Jurkat, Clone E6-1 (cell line): ENCODE measurements at regions not wholly inside any gene's neighbourhood (a gene's known extent, or its start where the extent isn't known, plus 50 kb on each side); places are given as distances from the start of the nearest gene placed in this dataset.

Source experiments
- DNase-seq: peaks from one replicate; pipeline ENCODE4 v3.0.0-alpha.2; 2011; ENCODE audit warnings: low read depth, low spot score
- H3K4me3 ChIP-seq: 2 replicates; pipeline ENCODE4 v1.5.1; 2011; ENCODE audit warnings: mild to moderate bottlenecking, low read length, control low read depth, moderate library complexity

DNA sequence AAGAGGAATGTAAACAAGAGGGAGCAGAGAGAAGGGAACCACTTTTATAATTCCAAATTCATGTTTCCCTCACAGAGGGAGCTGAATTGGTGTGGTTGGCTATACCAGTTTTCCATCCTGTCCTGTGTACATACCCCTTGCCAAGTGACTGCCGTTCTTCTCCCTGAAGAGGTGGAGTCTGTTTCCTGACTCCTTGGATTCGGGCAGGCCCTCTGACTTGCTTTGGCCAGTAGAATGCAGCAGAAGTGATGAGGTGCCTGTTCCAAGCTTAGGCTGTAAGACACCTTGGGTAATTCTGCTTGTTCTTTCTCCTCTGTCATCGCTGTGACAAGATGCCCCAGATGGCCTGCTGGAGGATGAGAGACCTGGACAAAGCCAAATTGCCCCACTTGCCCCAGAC is 124.7 kb downstream of the UCHL1 start:
- DNase-seq, result no peak
- H3K4me3 ChIP-seq, result no peak overlapping the region

DNA sequence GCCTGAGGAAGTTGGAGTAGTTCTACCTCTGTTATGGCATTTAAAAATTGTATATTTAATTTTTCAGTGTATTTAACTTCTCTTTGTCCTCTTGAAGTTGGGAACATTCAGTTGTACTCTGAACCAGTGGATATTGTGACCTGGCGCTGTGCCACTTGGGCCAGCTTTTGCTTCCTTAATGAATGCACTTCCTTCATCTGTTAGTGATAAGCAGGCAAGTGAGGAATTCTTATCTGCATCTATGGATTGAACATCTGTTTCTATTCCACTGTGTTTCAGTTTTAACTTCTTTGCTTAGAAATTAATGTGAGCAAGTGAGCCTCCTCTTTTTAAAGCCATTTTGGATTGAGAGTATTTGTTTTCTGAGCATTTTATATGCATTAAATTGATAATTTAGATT is 128.3 kb downstream of the UCHL1 start:
- no peak overlapping the region for H3K4me3 ChIP-seq
- no peak for DNase-seq

DNA sequence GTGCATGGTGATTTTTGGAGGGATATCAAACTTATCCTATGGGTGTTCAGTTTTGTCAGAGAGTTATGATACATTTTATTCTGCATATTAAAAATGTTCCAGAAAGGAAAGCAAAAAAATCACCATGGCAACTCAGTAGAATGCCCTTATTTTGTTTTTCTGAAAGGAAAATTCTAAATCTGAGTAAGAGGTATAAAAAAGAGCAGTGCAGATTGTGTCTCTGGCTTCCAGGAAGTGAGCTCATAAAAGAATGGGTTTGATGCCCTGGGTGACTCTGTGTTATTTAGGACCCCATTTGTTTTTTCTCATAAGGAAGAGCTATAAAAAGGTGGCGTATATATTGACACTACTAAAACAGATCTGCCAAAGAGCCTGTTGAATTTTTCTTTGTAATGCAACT is 128.8 kb downstream of the UCHL1 start:
- H3K4me3 ChIP-seq, result no peak overlapping the region
- DNase-seq, result no peak

DNA sequence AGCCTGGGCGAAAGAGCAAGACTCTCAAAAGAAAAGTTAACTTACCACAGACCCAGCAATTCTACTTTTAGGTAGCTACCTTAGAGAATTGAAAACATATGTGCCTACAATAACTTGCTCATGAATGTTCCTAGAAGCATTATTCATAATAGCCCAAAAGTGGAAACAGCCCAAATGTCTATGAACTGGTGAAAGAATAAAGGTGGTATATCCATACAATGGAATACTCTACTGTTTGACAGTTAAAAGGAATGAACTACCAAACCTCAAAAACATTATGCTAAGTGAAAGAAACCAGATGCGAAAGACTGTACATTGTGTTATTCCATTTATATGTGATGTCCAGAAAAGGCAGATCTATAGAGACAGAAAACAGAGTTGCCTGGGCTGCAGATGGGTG is 131.4 kb downstream of the UCHL1 start:
- DNase-seq, result no peak
- no peak overlapping the region for H3K4me3 ChIP-seq

DNA sequence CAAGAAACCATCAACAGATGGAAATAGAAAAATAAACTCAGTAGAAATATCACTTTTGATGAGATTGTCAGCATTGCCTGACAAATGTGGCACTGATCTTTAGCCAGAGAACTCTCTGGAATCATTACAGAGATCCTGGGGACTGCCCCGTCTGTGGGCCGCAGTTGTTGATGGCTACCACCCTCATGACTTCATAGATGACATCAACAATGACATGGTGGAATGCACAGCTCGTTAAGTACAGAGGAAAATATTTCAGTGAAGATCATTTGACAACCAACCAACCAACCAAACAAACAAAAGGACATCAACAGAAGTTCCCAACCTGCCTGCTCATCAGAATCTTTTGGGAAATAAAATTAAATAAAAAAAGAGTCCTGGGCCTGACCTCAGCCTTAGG is 132.6 kb downstream of the UCHL1 start:
- DNase-seq, result no peak
- no peak overlapping the region for H3K4me3 ChIP-seq

DNA sequence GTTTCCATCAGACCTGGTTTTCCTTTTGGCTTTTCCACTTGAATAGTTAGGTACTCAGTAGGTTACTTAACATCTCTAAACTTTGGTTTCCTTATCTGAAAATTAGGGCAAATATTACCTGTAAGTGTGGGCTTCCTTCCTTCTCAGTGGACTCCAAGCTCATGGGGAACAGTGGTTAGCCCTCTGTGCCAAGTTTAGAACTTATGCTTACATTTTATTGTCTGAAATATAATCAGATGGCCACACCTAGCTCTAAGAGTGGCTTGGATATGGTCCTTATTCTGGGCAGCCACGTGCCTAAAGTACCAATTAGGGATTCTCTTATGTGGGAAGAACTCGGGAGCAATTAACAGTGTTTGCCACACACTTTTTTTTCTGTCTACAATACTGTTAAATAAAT is 133.9 kb downstream of the UCHL1 start:
- no peak overlapping the region for H3K4me3 ChIP-seq
- DNase-seq, result no peak

DNA sequence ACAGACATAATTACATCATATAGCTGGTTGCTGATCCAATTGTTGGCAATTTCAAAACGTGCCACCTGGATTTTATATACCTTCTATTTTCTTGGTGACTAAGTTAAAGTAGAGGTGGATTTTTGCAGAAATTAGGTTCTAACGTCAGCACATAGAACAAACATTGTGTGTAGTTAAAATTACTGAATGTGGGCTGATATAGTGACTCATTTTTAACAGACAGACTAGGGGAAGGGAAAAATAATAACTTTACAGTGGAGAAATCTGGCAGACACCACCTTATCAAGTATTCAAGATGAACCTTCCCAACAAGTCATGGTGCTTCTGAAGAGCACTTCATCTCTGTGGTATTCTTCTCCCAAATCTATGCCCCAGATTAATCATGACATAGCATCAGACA is 134.5 kb downstream of the UCHL1 start:
- no peak for DNase-seq
- H3K4me3 ChIP-seq, result no peak overlapping the region

DNA sequence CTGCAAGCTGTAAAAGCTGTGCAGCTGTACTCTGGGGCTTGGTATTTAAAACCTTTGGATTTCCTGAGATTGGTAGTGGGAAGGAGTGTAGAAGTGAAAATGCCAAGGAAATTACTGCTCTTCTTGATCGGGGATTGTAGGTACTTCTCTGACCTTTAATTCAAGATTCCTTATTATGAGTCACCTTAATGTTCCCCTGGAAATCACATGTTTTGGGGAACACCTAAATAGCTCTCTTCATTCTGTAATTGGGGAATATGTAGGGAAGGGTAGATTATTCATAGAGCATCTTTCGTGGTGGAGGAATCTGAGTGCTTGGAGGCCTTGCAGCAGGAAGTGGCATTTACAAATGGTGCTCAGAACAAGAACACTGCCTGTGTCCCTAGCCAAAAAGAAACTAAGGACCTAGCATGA is 137.8 kb downstream of the UCHL1 start:
- H3K4me3 ChIP-seq, result no peak overlapping the region
- DNase-seq, result no peak

DNA sequence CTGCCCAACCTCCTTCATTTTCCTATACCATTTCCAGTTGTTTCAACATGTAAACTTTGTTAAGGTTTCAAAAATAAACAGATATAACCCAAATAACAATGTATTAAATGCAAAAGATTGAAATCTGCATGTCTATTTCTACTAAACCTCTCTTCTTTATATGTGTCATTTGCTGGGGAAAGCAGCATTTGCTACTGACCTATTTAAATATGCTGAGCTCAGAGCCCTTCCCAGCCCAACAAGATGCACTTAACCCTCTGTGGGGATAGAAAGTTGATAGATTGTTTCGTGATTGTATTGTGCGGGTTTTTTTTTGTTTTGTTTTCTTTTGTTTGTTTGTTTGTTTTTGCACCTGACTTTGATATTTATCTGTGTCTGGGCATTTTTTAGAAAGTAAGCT is 139.5 kb downstream of the UCHL1 start:
- no peak for DNase-seq
- H3K4me3 ChIP-seq, result no peak overlapping the region

DNA sequence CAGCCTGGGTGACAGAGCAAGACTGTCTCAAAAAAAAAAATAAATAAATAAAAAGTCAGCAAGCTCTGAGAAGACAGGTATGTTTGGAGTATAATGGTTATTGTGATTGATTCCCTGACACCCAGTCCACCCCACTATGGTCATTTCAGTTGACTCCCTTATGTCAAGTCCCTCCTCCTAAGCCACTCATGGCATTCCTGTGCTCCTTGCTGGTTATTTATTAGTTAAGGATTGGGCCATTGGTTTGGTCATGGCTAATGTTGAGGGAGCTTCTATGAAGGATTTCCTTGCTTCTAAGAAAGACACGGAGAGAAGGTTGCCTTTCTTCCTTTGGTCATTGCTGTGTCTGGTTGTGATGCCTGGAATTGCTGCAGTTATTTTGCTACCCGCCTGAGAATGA is 140.1 kb downstream of the UCHL1 start:
- H3K4me3 ChIP-seq, result no peak overlapping the region
- no peak for DNase-seq

DNA sequence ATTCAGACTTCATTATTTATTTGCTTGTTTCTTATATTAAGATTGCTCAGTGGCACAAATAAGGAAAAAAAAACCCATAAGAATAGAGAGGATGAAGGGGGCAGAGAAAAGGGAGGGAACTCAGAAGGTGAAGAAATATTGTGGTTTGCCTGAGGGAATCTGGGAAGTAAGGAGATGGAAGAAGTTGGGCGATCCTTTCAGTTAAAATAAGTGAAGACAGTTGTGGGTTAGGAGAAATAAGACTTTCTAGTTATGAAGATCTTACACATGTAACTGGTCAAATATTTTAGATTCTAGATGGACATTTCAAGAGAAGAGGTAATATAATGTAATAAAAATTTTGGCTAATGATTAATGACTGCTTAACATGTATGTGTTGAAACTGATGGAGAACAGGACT is 138.7 kb upstream of the LIMCH1 start:
- H3K4me3 ChIP-seq, result no peak overlapping the region
- DNase-seq, result no peak

DNA sequence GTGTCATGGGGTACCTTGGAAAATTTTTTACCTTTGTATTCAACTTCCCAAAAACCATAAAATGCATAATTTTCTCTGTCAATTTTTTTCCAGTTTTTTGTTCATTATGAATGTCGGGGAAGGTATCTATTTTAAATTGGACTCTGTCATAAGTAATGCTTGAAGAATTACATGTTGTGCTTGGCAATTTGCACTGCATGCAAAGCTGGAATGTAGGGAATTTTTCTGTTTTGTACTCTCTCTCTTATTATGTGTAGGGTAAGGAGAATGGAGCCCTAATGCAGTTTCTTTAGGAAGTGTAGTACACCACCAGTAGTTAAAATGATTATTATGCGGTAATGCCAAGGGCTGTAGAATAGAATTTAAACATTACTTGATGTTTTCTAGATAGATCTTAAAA is 137.7 kb upstream of the LIMCH1 start:
- DNase-seq, result no peak
- no peak overlapping the region for H3K4me3 ChIP-seq

DNA sequence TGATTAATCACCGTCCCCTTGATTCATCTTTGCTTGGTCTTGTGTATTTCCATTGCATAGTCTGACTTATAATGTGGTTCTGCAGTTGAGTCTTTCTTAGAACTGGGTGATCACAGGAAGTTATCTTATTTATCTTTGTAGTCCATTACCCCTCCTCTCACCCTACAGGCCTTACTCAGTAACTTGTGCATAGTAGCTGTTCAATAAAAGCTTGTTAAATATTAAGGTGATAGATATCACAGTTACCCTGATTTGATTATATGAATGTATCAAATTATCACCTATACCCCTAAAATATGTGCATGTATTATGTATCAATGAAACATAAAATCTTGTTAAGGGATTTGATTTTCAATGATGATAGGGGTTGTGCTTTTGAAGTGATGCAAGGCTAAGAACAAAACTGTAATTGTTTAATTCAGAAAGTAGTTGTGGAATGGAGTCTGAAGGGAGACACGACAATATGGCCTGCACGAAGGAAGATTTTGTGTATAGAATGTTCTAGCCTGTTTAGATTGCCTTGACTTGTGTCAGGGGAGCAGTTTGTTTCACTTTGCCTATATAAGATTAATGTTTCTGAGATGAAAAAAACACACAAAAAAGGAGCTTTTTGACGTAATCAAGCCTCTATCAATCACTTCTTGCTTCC is 132.4 kb upstream of the LIMCH1 start:
- no peak overlapping the region for H3K4me3 ChIP-seq
- DNase-seq, result no peak

DNA sequence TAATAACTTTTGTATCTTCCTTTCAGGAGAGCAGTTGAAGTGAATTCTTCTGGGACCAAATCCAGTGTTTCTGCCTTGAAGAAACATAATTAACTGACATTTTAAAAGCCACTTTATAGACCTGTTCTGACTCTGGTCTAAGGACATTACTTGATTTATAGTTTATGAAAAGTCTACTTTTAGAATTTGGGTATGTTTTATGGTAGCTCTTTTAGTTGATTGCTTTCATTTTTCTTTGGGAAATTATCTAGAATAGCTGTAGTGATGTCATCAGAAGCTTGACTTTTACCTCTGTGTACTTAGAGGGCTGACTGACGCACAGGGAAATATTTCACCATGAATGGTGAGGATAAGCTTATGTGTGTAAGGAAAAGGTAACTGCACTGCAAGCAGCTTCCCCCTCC is 131.8 kb upstream of the LIMCH1 start:
- H3K4me3 ChIP-seq, result no peak overlapping the region

DNA sequence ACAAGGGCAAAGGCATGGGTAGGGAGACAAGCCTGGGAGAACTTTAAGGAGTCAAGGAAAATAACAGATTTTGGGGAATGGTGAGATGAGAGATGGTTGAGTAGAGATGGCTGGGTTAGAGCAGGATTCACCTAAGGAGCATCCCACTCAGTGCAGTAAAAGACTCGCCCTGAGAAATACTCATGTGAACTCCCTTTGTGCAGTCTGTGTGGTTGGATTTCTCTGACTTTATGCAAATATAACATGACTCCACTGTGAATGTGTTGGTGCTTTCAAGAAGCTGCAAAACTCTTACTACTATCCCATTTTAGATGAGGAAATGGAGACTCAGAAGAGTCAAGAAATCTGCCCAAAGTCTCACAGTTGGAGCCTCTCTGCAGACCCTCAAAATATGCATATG is 129.8 kb upstream of the LIMCH1 start:
- DNase-seq, result no peak
- no peak overlapping the region for H3K4me3 ChIP-seq

More for the DNA sequence above, 131.8 kb upstream of the LIMCH1 start:
- DNase-seq, result no peak

DNA sequence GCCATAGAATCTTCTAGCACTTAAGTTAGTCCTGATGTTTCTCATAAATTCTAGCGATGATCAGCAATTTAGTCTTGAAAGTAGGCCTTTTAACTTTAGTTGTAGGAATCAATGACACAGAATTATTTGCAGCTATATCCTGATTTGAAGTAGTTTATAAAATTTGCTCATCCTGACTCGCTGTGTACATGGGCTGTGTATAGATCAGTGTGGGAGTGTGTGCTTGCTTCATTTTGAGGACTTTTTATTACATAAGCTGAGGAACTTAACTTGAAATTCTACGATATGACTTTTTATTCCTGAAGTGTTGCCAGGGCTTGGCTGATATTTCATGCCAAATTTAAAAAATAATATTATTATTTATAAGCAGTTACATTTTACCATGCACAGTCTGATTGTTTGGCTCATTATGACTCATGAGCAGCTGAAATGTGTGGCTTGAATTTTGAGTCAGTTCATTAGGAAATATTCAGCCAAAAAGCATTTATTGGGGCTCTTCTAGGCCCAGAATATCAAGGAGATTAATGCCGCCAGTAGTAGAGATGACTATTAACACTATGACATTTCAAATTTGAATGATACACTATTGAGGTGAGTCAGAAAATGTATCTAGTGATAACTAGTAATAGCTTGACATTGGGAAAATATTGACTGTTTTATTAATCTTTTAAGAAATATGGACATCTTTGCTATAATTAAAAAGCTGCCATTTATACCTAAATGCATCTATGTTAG is 128.9 kb upstream of the LIMCH1 start:
- DNase-seq, result no peak
- no peak overlapping the region for H3K4me3 ChIP-seq

DNA sequence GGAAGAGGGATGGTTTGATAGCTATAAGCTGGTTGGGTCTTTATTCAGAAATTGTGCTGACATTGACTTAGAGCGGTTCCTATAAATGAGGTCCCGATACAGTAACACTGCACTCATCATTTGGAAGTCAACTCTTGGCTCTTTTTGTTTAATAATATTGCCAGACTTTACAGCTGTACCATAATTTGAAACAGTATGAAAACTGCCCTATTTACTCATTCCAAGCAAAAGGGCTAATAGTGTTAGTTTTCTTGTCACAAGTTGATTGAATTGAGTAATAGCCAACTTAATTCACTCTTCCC is 128.4 kb upstream of the LIMCH1 start:
- no peak for DNase-seq
- H3K4me3 ChIP-seq, result no peak overlapping the region

DNA sequence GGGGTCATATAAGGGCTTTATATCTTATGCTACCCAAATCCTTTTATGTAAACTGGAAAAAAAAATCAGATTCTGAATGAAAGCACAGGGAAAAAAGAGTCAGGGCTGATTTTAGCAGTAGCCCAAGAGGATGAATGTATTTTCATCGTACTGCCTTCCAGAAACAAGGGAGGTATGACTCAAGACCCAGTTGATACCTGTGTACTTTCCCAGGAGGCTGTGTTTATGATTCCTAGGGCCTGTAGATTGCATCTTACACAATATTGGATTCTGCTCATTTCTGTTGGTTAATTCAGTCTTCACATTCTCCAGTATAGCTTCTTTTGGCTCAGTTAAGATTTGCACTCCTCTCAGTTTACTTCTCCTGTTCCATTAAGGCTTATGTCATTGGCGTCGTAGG is 127.9 kb upstream of the LIMCH1 start:
- H3K4me3 ChIP-seq, result no peak overlapping the region
- no peak for DNase-seq

DNA sequence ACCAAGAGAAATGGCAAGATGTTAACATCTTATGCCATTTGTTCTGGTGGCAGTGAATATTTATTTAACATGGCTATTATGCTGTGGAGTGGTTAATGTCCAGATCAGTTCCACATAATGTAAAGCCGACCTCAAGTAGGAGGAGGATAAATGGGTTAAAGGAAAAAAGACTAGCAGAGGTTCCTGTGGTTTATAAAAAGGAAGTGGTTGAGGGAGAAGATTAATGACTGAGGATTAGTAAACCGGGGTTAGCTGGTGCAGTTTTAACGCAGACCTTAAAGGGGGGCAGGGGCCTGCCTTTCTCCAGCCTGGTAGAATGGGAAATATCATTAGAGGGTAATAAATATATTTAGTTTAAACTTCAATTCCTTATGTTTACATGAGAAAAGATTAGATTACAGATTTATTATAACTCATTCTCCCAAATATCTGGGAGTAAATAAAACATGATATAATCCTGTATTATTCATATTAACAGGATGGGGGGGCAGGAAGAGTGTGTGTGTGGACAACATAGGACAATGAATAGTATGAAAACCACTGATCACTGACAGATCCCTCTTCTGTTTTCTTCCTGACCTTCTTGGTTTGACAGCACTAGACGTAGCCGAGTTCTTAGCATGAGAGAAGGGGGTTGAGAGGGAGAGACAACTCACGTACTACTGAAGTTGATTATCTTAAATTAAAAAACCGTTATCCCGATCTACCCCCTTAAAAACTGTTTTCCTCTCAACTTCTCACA is 124.1 kb upstream of the LIMCH1 start:
- no peak overlapping the region for H3K4me3 ChIP-seq
- no peak for DNase-seq

DNA sequence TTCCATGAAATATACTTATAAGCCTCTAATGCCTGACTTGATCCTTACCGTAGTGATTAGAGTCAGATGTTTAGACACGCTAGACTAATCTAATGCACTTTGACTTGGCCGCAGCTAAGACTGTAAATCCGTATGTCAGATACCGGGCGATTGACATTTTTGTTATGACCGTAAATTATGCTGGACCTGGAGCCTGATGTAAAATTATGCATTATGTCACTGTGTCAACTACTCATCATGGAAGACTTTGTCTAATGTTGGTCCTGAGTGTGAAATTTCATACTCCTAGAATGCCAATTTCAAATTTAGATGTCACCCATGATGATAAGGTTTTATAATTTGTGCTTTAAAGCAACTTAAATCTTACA is 123.6 kb upstream of the LIMCH1 start:
- H3K4me3 ChIP-seq, result no peak overlapping the region
- no peak for DNase-seq

DNA sequence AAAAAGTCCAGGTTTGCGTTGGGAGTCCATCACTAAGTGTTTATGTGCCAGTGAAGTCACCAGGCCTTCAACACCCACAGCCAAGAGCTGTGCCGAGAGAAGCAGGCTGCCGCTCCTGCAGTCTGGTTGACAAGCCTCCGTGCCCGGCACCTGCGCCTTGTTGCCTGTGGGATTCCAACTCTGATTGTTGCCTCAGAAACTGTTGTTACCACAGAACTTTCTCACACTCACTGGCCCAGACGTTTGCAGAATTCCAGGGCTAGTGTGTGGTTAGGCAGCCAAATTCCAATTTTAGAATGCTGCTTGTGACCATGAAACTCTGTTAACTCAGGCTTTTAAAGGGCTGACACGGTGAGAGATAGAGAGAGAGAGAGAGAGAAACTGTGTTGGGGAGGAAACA is 119.5 kb upstream of the LIMCH1 start:
- no peak overlapping the region for H3K4me3 ChIP-seq
- no peak for DNase-seq
